H9 (cell line): ENCODE measurements at regions not wholly inside any gene's neighbourhood (a gene's known extent, or its start where the extent isn't known, plus 50 kb on each side); places are given as distances from the start of the nearest gene placed in this dataset.
"Not testable (repeated sequence)": the region's sequence is repeated elsewhere in the genome, so short reads cannot be mapped to it uniquely, and the experiment has no call there.

ENCODE experiments used
- DNase-seq: peaks from one replicate; pipeline ENCODE4 v3.0.0-alpha.2; 2017
- H2AFZ ChIP-seq: one replicate; pipeline ENCODE4 v1.6.1; 2013; ENCODE audit warnings: mild to moderate bottlenecking, low read length, control low read depth, moderate library complexity
- H2AK5ac ChIP-seq: 2 replicates; pipeline ENCODE4 v1.6.1; 2013; ENCODE audit warnings: low read length, control low read depth, mixed read lengths; ENCODE audit not compliant: insufficient read length
- H2BK120ac ChIP-seq: one replicate; pipeline ENCODE4 v1.6.1; 2013; ENCODE audit warnings: low read depth, mild to moderate bottlenecking, low read length, control low read depth, inconsistent platforms; ENCODE audit not compliant: poor library complexity, severe bottlenecking
- H2BK12ac ChIP-seq: 2 replicates; pipeline ENCODE4 v1.6.1; 2013; ENCODE audit warnings: low read length, control low read depth, mixed read lengths, low read depth; ENCODE audit not compliant: insufficient read length
- H2BK15ac ChIP-seq: 2 replicates; pipeline ENCODE4 v1.6.1; 2013; ENCODE audit warnings: low read depth, low read length, control low read depth
- H2BK20ac ChIP-seq: one replicate; pipeline ENCODE4 v1.6.1; 2013; ENCODE audit warnings: low read depth, mild to moderate bottlenecking, low read length, control low read depth, inconsistent platforms; ENCODE audit not compliant: poor library complexity, severe bottlenecking
- H2BK5ac ChIP-seq: 2 replicates; pipeline ENCODE4 v1.6.1; 2013; ENCODE audit warnings: low read length, control low read depth, mixed read lengths; ENCODE audit not compliant: insufficient read length
- H3K14ac ChIP-seq: 2 replicates; pipeline ENCODE4 v1.6.1; 2013; ENCODE audit warnings: low read length, control low read depth; ENCODE audit not compliant: insufficient read depth
- H3K18ac ChIP-seq: 2 replicates; pipeline ENCODE4 v1.6.1; 2013; ENCODE audit warnings: low read depth, mild to moderate bottlenecking, mixed read lengths, low read length, control low read depth; ENCODE audit not compliant: insufficient read length
- H3K23ac ChIP-seq: 2 replicates; pipeline ENCODE4 v1.6.1; 2013; ENCODE audit warnings: low read length, control low read depth, mixed read lengths, low read depth; ENCODE audit not compliant: insufficient read length
- H3K23me2 ChIP-seq: 2 replicates; pipeline ENCODE4 v1.6.1; 2013; ENCODE audit warnings: low read depth, mild to moderate bottlenecking, mixed read lengths, low read length, control low read depth; ENCODE audit not compliant: insufficient read length, poor library complexity, severe bottlenecking
- H3K27ac ChIP-seq: 2 replicates; pipeline ENCODE4 v1.5.1; 2013; ENCODE audit warnings: low read length, control low read depth, mixed read lengths, low read depth; ENCODE audit not compliant: insufficient read length
- H3K27me3 ChIP-seq: 2 replicates; pipeline ENCODE4 v1.6.1; 2013; ENCODE audit warnings: low read length, control low read depth, inconsistent platforms; ENCODE audit not compliant: insufficient read depth
- H3K4ac ChIP-seq: 2 replicates; pipeline ENCODE4 v1.6.1; 2013; ENCODE audit warnings: low read depth, mild to moderate bottlenecking, control low read depth, inconsistent platforms, low read length, moderate library complexity
- H3K4me1 ChIP-seq: 2 replicates; pipeline ENCODE4 v1.6.1; 2013; ENCODE audit warnings: low read length, control low read depth, inconsistent platforms; ENCODE audit not compliant: insufficient read depth
- H3K4me2 ChIP-seq: 2 replicates; pipeline ENCODE4 v1.6.1; 2013; ENCODE audit warnings: low read length, control low read depth, mixed read lengths; ENCODE audit not compliant: insufficient read length, insufficient read depth
- H3K56ac ChIP-seq: 2 replicates; pipeline ENCODE4 v1.6.1; 2013; ENCODE audit warnings: low read depth, mild to moderate bottlenecking, mixed read lengths, low read length, control low read depth; ENCODE audit not compliant: insufficient read length
- H3K79me1 ChIP-seq: 2 replicates; pipeline ENCODE4 v1.6.1; 2013; ENCODE audit warnings: low read depth, mild to moderate bottlenecking, moderate library complexity, low read length, control low read depth, inconsistent platforms; ENCODE audit not compliant: insufficient read depth, poor library complexity, severe bottlenecking
- H3K79me2 ChIP-seq: 2 replicates; pipeline ENCODE4 v1.6.1; 2013; ENCODE audit warnings: low read length, control low read depth, inconsistent platforms; ENCODE audit not compliant: insufficient read depth
- H3K9ac ChIP-seq: 2 replicates; pipeline ENCODE4 v1.6.1; 2013; ENCODE audit warnings: low read length, control low read depth, mixed read lengths; ENCODE audit not compliant: insufficient read length; ENCODE audit errors: extremely low read depth
- H3K9me3 ChIP-seq: one replicate; pipeline ENCODE4 v1.6.1; 2013; ENCODE audit warnings: low read depth, low read length, inconsistent platforms; ENCODE audit not compliant: control insufficient read depth
- H3T11ph ChIP-seq: one replicate; pipeline ENCODE4 v1.6.1; 2013; ENCODE audit warnings: mild to moderate bottlenecking, low read length, control low read depth, inconsistent platforms
- H4K20me1 ChIP-seq: one replicate; pipeline ENCODE4 v1.6.1; 2013; ENCODE audit not compliant: control insufficient read depth, insufficient read length, insufficient read depth
- H4K5ac ChIP-seq: 2 replicates; pipeline ENCODE4 v1.6.1; 2013; ENCODE audit warnings: low read depth, mild to moderate bottlenecking, mixed read lengths, low read length, control low read depth; ENCODE audit not compliant: insufficient read length
- H4K8ac ChIP-seq: replicated peaks from 2 replicates; pipeline ENCODE4 v1.6.1; 2013; ENCODE audit warnings: low read length, control low read depth, mixed read lengths, low read depth; ENCODE audit not compliant: insufficient read length
- H4K91ac ChIP-seq: 2 replicates; pipeline ENCODE4 v1.6.1; 2013; ENCODE audit warnings: low read depth, mild to moderate bottlenecking, moderate library complexity, mixed read lengths, low read length, control low read depth; ENCODE audit not compliant: insufficient read length
- H3K27ac Mint-ChIP-seq, 3 experiments: 2 replicates in 2 of 3; 3 replicates in 1 of 3; pipeline ENCODE4 v1.8.0; 2020 to 2021; ENCODE audit warnings: mixed read lengths in 3 of 3, mild to moderate bottlenecking in 1 of 3, moderate library complexity in 1 of 3
- H3K27me3 Mint-ChIP-seq: 2 replicates; pipeline ENCODE4 v1.8.0; 2021; ENCODE audit warnings: low read depth, mild to moderate bottlenecking, moderate library complexity, mixed read lengths
- H3K36me3 Mint-ChIP-seq, 3 experiments: 2 replicates in 2 of 3; 3 replicates in 1 of 3; pipeline ENCODE4 v1.8.0; 2020 to 2021; ENCODE audit warnings: low read depth in 3 of 3, mixed read lengths in 3 of 3; ENCODE audit not compliant: insufficient read depth in 1 of 3
- H3K4me1 Mint-ChIP-seq, 2 experiments: 2 replicates each; pipeline ENCODE4 v1.8.0; 2020; ENCODE audit warnings: mixed read lengths in 2 of 2
- H3K4me3 Mint-ChIP-seq, 2 experiments: 2 replicates in 1 of 2; 3 replicates in 1 of 2; pipeline ENCODE4 v1.8.0; 2020 to 2021; ENCODE audit warnings: mild to moderate bottlenecking in 2 of 2, mixed read lengths in 2 of 2, moderate library complexity in 1 of 2
- H3K9me3 Mint-ChIP-seq, 2 experiments: 2 replicates in 1 of 2; 3 replicates in 1 of 2; pipeline ENCODE4 v1.8.0; 2020; ENCODE audit warnings: mild to moderate bottlenecking in 2 of 2, mixed read lengths in 2 of 2, moderate library complexity in 1 of 2
- WGBS: extraction: QIAGEN DNeasy Blood & Tissue Kit; methylation state at CpG from one replicate; pipeline ENCODE4 v1.1.7; 2013; ENCODE audit warnings: missing lambda C conversion rate, low lambda C conversion rate, mixed read lengths; ENCODE audit not compliant: insufficient read length; ENCODE audit errors: extremely low coverage; 5-methylcytosine and 5-hydroxymethylcytosine counted together
- TF ChIP-seq, protein P1 (sequence below): fragments of 200-600 bp; sonication (generic); conservative IDR thresholded peaks from 3 replicates; pipeline ENCODE4 v1.8.0; 2021; ENCODE audit warnings: antibody characterized with exemption, mild to moderate bottlenecking

DNA sequence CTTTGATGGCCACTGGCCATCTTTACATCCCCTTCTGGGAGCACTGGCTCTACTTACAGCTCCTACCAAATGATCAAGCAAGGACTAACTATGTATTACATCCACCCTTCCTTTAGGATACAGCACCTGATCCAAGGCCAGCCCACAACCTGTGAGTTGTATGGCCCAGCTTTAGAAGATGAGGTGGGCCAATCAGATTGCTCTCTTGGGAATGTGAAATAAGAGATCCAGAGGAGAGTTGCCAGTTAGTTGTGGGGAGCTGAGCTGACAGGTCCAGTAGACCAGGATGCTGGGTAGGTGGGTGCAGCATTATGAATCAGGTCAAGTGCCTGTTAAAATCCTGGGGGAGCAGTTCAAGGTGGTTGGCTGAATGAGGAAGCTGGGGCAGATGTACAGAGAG is 111.5 kb downstream of the GNL3L start:
- Mint-ChIP-seq H3K27ac (peak overlapping the region in 2 of 3 experiments; percentile 24 to 81; a peak in 2 of 7 replicates), H3K36me3 (peaks cover 0 to 3% (median 0%) of the 10 kb centered on the region in 3 experiments; a peak in 2 of 7 replicates), H3K27me3 (no peaks in the 10 kb centered on the region; the same call in 1 of the 2 replicates), H3K4me3 (no peak overlapping the region; a peak in 1 of 5 replicates), H3K4me1 (peaks cover 21 to 28% of the 10 kb centered on the region in 2 experiments), H3K9me3 (peaks cover 55 to 62% of the 10 kb centered on the region in 2 experiments)
- H3K79me1 ChIP-seq: no peaks in the 10 kb centered on the region
- H3K27ac ChIP-seq: no peak overlapping the region
- no peak overlapping the region for H3K14ac ChIP-seq
- no peak overlapping the region for H3K4me2 ChIP-seq
- TF ChIP-seq, protein P1, sequence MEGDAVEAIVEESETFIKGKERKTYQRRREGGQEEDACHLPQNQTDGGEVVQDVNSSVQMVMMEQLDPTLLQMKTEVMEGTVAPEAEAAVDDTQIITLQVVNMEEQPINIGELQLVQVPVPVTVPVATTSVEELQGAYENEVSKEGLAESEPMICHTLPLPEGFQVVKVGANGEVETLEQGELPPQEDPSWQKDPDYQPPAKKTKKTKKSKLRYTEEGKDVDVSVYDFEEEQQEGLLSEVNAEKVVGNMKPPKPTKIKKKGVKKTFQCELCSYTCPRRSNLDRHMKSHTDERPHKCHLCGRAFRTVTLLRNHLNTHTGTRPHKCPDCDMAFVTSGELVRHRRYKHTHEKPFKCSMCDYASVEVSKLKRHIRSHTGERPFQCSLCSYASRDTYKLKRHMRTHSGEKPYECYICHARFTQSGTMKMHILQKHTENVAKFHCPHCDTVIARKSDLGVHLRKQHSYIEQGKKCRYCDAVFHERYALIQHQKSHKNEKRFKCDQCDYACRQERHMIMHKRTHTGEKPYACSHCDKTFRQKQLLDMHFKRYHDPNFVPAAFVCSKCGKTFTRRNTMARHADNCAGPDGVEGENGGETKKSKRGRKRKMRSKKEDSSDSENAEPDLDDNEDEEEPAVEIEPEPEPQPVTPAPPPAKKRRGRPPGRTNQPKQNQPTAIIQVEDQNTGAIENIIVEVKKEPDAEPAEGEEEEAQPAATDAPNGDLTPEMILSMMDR: no peak
- H3K23me2 ChIP-seq: no peaks in the 10 kb centered on the region
- H4K5ac ChIP-seq: no peak overlapping the region
- no peak overlapping the region for H4K91ac ChIP-seq
- H2AFZ ChIP-seq: no peak overlapping the region
- H3K79me2 ChIP-seq: no peaks in the 10 kb centered on the region
- H2BK12ac ChIP-seq: no peak overlapping the region
- no peak overlapping the region for H3K56ac ChIP-seq
- H3K23ac ChIP-seq: no peak overlapping the region
- H3T11ph ChIP-seq: no peak overlapping the region
- H3K18ac ChIP-seq: no peak overlapping the region
- DNase-seq: peak; percentile 37
- no peak overlapping the region for H3K4ac ChIP-seq
- H3K4me1 ChIP-seq: no peaks in the 10 kb centered on the region
- H4K20me1 ChIP-seq: no peaks in the 10 kb centered on the region
- no peak overlapping the region for H2AK5ac ChIP-seq
- H2BK120ac ChIP-seq: no peak overlapping the region
- H2BK15ac ChIP-seq: no peak overlapping the region
- H3K9ac ChIP-seq: no peak overlapping the region
- H2BK20ac ChIP-seq: no peak overlapping the region
- no peak overlapping the region for H4K8ac ChIP-seq
- H3K27me3 ChIP-seq: no peaks in the 10 kb centered on the region
- H2BK5ac ChIP-seq: no peak overlapping the region
- H3K9me3 ChIP-seq: peaks cover 27% of the 10 kb centered on the region

DNA sequence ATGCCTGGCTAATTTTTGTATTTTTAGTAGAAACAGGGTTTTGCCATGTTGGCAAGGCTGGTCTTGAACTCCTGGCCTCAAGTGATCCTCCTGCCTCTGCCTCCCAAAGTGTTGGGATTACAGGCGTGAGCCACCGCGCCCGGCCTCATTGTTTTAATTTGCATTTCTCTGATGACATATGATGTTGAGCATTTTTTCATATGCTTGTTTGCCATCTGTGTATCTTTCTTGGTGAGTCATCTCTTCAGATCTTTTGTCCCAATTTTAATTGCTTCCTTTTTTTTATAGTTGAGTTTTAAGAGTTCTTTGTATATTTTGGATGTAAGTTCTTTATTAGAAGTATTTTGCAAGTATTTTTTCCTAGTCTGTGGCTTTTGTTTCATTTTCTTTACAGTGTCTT is 117.6 kb downstream of the GNL3L start:
- H3T11ph ChIP-seq, H2BK12ac ChIP-seq, H3K4me3 Mint-ChIP-seq, H4K8ac ChIP-seq, H2BK120ac ChIP-seq, H3K4me2 ChIP-seq, H2BK5ac ChIP-seq, H3K9me3 ChIP-seq, H3K27ac Mint-ChIP-seq, H2AK5ac ChIP-seq, H3K23me2 ChIP-seq, H3K27ac ChIP-seq, H2AFZ ChIP-seq, H3K27me3 Mint-ChIP-seq, H2BK20ac ChIP-seq, H4K91ac ChIP-seq, H3K36me3 Mint-ChIP-seq, H3K56ac ChIP-seq, H3K23ac ChIP-seq, H3K79me1 ChIP-seq, H3K79me2 ChIP-seq, H3K27me3 ChIP-seq, H3K9ac ChIP-seq, H3K4me1 ChIP-seq, H3K4me1 Mint-ChIP-seq, H2BK15ac ChIP-seq, H3K14ac ChIP-seq, H4K5ac ChIP-seq, H3K18ac ChIP-seq, H4K20me1 ChIP-seq, DNase-seq, H3K4ac ChIP-seq: not testable (repeated sequence)
- H3K9me3 Mint-ChIP-seq: peaks cover 59 to 62% of the 10 kb centered on the region in 2 experiments
- WGBS: no CpG with 5 or more reads among the region's 4 CpGs
